Brain microvascular endothelial cell (primary cell): ENCODE measurements at regions not wholly inside any gene's neighbourhood (a gene's known extent, or its start where the extent isn't known, plus 50 kb on each side); places are given as distances from the start of the nearest gene placed in this dataset.

Source experiments
- DNase-seq: peaks from one replicate; pipeline ENCODE4 v3.0.0-alpha.2; 2020
- H3K27ac ChIP-seq: fragments of 250-450 bp; sonication (Bioruptor Pico); 2 replicates; pipeline ENCODE4 v1.5.1; 2020; ENCODE audit warnings: mild to moderate bottlenecking, moderate library complexity
- H3K27me3 ChIP-seq: fragments of 250-450 bp; sonication (Bioruptor Pico); replicated peaks from 2 replicates; pipeline ENCODE4 v1.5.1; 2020; ENCODE audit warnings: mild to moderate bottlenecking
- H3K36me3 ChIP-seq: fragments of 250-450 bp; sonication (Bioruptor Pico); replicated peaks from 2 replicates; pipeline ENCODE4 v1.5.1; 2020; ENCODE audit warnings: mild to moderate bottlenecking
- H3K4me3 ChIP-seq: 2 replicates; pipeline ENCODE4 v1.5.1; 2011; ENCODE audit warnings: low read depth, mild to moderate bottlenecking, control low read depth, low read length, moderate library complexity
- in situ Hi-C: cut with HindIII; loops from 2 replicates; pipeline ENCODE4 v1.10.0; 2017; ENCODE audit warnings: low sequenced_read_pairs, low pct_ligation_motif_present
- TF ChIP-seq, protein P1 (sequence below): IDR thresholded peaks from 2 replicates; pipeline ENCODE4 v1.5.1; 2011; ENCODE audit warnings: low read depth, mild to moderate bottlenecking, moderate library complexity, low read length, control low read depth, inconsistent platforms; ENCODE audit errors: missing control alignments

- in situ Hi-C loops = no loop called here
- Histone ChIP-seq H3K4me3 (no peak overlapping the region), H3K36me3 (no peaks in the 10 kb centered on the region), H3K27ac (no peak overlapping the region), H3K27me3 (no peaks in the 10 kb centered on the region)
- no peak for DNase-seq
- TF ChIP-seq, protein P1, sequence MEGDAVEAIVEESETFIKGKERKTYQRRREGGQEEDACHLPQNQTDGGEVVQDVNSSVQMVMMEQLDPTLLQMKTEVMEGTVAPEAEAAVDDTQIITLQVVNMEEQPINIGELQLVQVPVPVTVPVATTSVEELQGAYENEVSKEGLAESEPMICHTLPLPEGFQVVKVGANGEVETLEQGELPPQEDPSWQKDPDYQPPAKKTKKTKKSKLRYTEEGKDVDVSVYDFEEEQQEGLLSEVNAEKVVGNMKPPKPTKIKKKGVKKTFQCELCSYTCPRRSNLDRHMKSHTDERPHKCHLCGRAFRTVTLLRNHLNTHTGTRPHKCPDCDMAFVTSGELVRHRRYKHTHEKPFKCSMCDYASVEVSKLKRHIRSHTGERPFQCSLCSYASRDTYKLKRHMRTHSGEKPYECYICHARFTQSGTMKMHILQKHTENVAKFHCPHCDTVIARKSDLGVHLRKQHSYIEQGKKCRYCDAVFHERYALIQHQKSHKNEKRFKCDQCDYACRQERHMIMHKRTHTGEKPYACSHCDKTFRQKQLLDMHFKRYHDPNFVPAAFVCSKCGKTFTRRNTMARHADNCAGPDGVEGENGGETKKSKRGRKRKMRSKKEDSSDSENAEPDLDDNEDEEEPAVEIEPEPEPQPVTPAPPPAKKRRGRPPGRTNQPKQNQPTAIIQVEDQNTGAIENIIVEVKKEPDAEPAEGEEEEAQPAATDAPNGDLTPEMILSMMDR = no peak
These were observed 100.6 kb upstream of the TBX3 start for GRCh38 chr12:114784526-114784925.

DNA sequence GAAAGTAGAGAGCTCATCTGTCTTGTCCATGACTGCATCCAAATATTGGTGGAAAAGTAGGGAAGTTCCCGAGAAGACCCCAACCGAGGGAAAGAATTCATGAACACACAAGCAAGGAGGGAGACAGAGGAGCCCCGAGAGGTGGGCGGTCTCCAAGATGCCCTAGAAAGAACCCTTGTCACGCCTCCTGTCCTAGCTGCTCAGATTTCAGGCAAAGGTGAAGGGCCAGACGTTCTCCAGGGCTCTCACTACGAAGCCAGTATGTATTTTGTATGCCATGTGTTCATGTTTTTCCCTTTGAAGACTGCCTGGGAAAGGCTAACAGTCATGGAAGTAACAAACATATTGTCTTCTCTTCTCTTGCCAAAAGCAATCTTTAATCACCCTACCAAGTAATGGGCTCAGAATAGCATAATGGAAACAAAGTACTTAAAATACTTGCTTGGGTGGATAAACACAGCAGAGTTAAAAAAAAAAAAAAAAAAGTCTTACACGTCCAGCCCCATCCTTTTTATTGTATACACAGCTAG lies 99.2 kb upstream of the TBX3 start:
- H3K4me3 ChIP-seq = no peak overlapping the region
- DNase-seq = no peak
- H3K27ac ChIP-seq = no peak overlapping the region
- no peaks in the 10 kb centered on the region for H3K27me3 ChIP-seq
- TF ChIP-seq, protein P1 = no peak
- in situ Hi-C loops = no loop called here
- H3K36me3 ChIP-seq = no peaks in the 10 kb centered on the region

DNA sequence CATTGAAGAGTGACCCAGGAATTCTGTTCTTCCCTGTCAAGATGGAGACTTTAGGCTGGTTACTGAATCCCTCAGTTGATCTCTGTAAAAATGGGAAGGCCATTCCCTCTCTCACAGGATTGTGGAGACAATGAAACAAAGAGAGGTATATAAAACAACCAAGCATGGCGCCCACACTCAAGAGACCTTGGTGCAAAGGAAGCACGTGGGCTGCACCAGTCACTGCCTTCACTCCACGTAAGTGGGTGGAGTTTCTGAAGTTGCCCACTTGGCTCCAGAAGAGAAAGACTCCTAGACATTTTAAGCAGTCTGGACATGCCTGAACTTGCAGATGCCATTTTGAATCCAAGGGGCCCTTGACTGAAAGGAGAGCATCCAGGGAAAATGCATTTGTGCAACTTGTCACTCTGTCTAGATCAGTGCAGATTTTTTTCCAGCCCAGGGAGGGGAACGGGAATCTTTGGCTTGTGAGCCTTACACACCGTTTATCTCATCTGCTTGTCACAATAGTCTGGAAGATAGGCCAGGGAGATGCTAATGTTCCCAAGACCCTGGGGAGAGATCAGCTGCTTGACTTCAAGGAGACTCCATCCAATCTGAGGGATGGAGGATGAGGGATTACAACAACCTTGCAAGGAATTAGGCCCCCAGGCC lies 96.9 kb upstream of the TBX3 start:
- no peak overlapping the region for H3K4me3 ChIP-seq
- TF ChIP-seq, protein P1 = no peak
- in situ Hi-C loops = no loop called here

GRCh38 chr12:114779647-114780046 lies 95.7 kb upstream of the TBX3 start:
- in situ Hi-C loops = no loop called here
- no peak for DNase-seq
- TF ChIP-seq, protein P1 = no peak

More for the DNA sequence above, 96.9 kb upstream of the TBX3 start:
- no peak for DNase-seq
- Histone ChIP-seq H3K27me3 (no peaks in the 10 kb centered on the region), H3K27ac (no peak overlapping the region), H3K36me3 (no peaks in the 10 kb centered on the region)

GRCh38 chr12:114779186-114779585 lies 95.2 kb upstream of the TBX3 start:
- H3K4me3 ChIP-seq = no peak overlapping the region
- H3K27ac ChIP-seq = no peak overlapping the region
- H3K27me3 ChIP-seq = no peaks in the 10 kb centered on the region
- no peak for DNase-seq
- in situ Hi-C loops = no loop called here
- no peaks in the 10 kb centered on the region for H3K36me3 ChIP-seq
- TF ChIP-seq, protein P1 = no peak

More at GRCh38 chr12:114779647-114780046, 95.7 kb upstream of the TBX3 start:
- H3K36me3 ChIP-seq = no peaks in the 10 kb centered on the region
- H3K27me3 ChIP-seq = no peaks in the 10 kb centered on the region
- no peak overlapping the region for H3K4me3 ChIP-seq
- no peak overlapping the region for H3K27ac ChIP-seq
